Cerebellar nuclear complex (tissue), 1 donor: ENCODE measurements at regions not wholly inside any gene's neighbourhood (a gene's known extent, or its start where the extent isn't known, plus 50 kb on each side); places are given as distances from the start of the nearest gene placed in this dataset.
"Not testable (repeated sequence)": the region's sequence is repeated elsewhere in the genome, so short reads cannot be mapped to it uniquely, and the experiment has no call there.

Experiments used
- DNase-seq, 2 experiments: peaks; one replicate each; lab custom pipeline; 2025; lab: John Stamatoyannopoulos, UW

GRCh38 chr5:100017520-100018262, 517.5 kb upstream of the FAM174A start:
- DNase-seq: no peak

GRCh38 chr5:100013305-100013704, 521.9 kb upstream of the FAM174A start:
- not testable (repeated sequence) for DNase-seq

GRCh38 chr5:100011160-100011559, 524.0 kb upstream of the FAM174A start:
- not testable (repeated sequence) for DNase-seq

- DNase-seq: no peak
Measured at GRCh38 chr5:100004969-100005368, 530.2 kb upstream of the FAM174A start.

GRCh38 chr5:99998319-99998718, 536.9 kb upstream of the FAM174A start:
- no peak for DNase-seq

- DNase-seq: no peak
Measured at GRCh38 chr5:99995407-99995806, 539.8 kb upstream of the FAM174A start.

GRCh38 chr5:99973779-99974178, 561.4 kb upstream of the FAM174A start:
- no peak for DNase-seq

- DNase-seq: no peak
Measured at GRCh38 chr5:99955962-99956361, 579.2 kb upstream of the FAM174A start.

- no peak for DNase-seq
Measured at GRCh38 chr5:99955006-99955405, 580.2 kb upstream of the FAM174A start.

GRCh38 chr5:99949969-99950524, 585.1 kb upstream of the FAM174A start:
- no peak for DNase-seq

- DNase-seq: no peak
Measured at GRCh38 chr5:99949361-99949760, 585.8 kb upstream of the FAM174A start.

GRCh38 chr5:99948850-99949249, 586.3 kb upstream of the FAM174A start:
- DNase-seq: no peak

GRCh38 chr5:99945478-99946442, 589.4 kb upstream of the FAM174A start:
- no peak for DNase-seq

- no peak for DNase-seq
Measured at GRCh38 chr5:99940540-99940939, 594.6 kb upstream of the FAM174A start.

- DNase-seq: no peak
Measured at GRCh38 chr5:99936911-99937310, 598.3 kb upstream of the FAM174A start.

GRCh38 chr5:99929806-99930135, 605.4 kb upstream of the FAM174A start:
- DNase-seq: no peak

GRCh38 chr5:99929067-99929805, 605.9 kb upstream of the FAM174A start:
- DNase-seq: no peak

- DNase-seq: no peak
Measured at GRCh38 chr5:99928490-99928889, 606.7 kb upstream of the FAM174A start.

GRCh38 chr5:99926463-99926862, 608.7 kb upstream of the FAM174A start:
- no peak for DNase-seq

- no peak for DNase-seq
Measured at GRCh38 chr5:99922386-99922785, 612.8 kb upstream of the FAM174A start.

- DNase-seq: no peak
Measured at GRCh38 chr5:99911971-99912370, 623.2 kb upstream of the FAM174A start.

- no peak for DNase-seq
Measured at GRCh38 chr5:99906776-99907175, 628.4 kb upstream of the FAM174A start.
